MM.1S (cell line): ENCODE measurements at regions not wholly inside any gene's neighbourhood (a gene's known extent, or its start where the extent isn't known, plus 50 kb on each side); places are given as distances from the start of the nearest gene placed in this dataset.

Source experiments
- CTCF ChIP-seq: fragments of 300-600 bp; sonication (generic); IDR thresholded peaks from 2 replicates; pipeline ENCODE4 v1.5.1; 2016; ENCODE audit warnings: antibody characterized with exemption, low read length, mixed read lengths
- EZH2 ChIP-seq: fragments of 300-600 bp; sonication (generic); optimal IDR thresholded peaks from 2 replicates; pipeline ENCODE3; 2017; ENCODE audit warnings: low read depth, mild to moderate bottlenecking, antibody characterized with exemption, low read length, mixed read lengths
- EZH2phosphoT487 ChIP-seq: fragments of 300-600 bp; sonication (generic); IDR thresholded peaks from 2 replicates; pipeline ENCODE4 v1.6.1; 2018; ENCODE audit warnings: antibody characterized with exemption, low read length

- TF ChIP-seq EZH2phosphoT487, result no peak
- TF ChIP-seq CTCF, result no peak
- TF ChIP-seq EZH2, result no peak
Observed at GRCh38 chr11:92841719-92842118, 127.7 kb upstream of the MTNR1B start.
